HG03342 (cell line): ENCODE measurements at regions not wholly inside any gene's neighbourhood (a gene's known extent, or its start where the extent isn't known, plus 50 kb on each side); places are given as distances from the start of the nearest gene placed in this dataset.
A peak's percentile ranks its signal among the peaks of the same experiment; 100 is the strongest.

Experiments used
- ATAC-seq: cut with Tn5 transposase; IDR thresholded peaks from one replicate; pipeline ENCODE4 v1.9.1; 2021; ENCODE audit warnings: mild to moderate bottlenecking, moderate library complexity; ENCODE audit not compliant: unreplicated experiment

- ATAC-seq: no peak
Observed at GRCh38 chr7:106166651-106167342, 54.7 kb upstream of the SYPL1 start.

- ATAC-seq: peak; percentile 46
Observed at GRCh38 chr7:106165337-106165736, 53.2 kb upstream of the SYPL1 start.

- ATAC-seq: no peak
Observed at GRCh38 chr7:106163257-106163656, 51.1 kb upstream of the SYPL1 start.
